GM18907 (cell line): ENCODE measurements at regions not wholly inside any gene's neighbourhood (a gene's known extent, or its start where the extent isn't known, plus 50 kb on each side); places are given as distances from the start of the nearest gene placed in this dataset.

Source experiments
- ATAC-seq: cut with Tn5 transposase; IDR thresholded peaks from one replicate; pipeline ENCODE4 v1.9.1; 2021; ENCODE audit warnings: mild to moderate bottlenecking, moderate library complexity; ENCODE audit not compliant: unreplicated experiment

GRCh38 chr12:30251546-30251945 lies 444.1 kb downstream of the IPO8 start:
- ATAC-seq: no peak

DNA sequence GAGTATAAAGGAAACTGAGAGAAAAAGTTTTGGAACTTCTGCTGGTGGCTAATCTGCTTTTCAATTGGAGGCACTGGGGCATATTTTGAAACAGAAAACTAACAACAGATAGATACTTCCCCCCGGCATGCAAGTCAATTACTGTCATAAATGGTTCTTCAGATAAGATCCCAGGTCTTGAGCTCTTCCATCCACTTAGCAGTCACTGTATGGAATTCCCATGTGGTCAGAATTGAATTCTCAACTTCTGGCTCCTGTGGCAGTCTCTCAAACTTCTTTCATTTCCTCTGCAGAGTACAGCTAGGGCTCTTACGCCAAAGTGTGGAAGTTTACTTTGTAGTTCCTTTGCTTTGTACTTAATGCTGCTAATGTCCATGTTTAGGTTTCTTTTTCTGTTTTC lies 452.2 kb downstream of the IPO8 start:
- ATAC-seq: no peak

GRCh38 chr12:30219047-30219446 lies 435.3 kb upstream of the TMTC1 start:
- ATAC-seq: no peak

GRCh38 chr12:30218073-30218472 lies 434.3 kb upstream of the TMTC1 start:
- ATAC-seq: no peak

GRCh38 chr12:30213166-30213565 lies 429.4 kb upstream of the TMTC1 start:
- no peak for ATAC-seq

- no peak for ATAC-seq
Observed at GRCh38 chr12:30211743-30212142, 428.0 kb upstream of the TMTC1 start.

DNA sequence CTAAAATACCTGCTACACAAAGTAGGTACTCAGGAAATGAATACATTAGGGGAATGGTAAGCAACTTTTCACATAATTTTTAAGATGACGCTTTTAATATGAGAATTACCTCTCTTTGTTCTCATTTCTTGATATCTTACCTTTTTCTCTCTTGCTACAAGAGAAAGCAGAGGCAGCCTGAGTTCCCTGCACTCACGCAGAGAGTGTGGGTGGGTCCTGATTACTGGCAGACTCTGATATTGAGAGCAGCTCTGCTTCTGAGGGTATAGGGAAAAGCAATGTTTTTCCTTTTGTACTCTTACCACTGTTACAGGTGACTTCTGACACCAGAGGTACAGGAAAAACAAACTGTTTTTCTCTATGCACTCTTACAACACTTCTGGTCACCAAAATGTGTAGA lies 420.2 kb upstream of the TMTC1 start:
- no peak for ATAC-seq

- ATAC-seq: no peak
Observed at GRCh38 chr12:30202521-30203254, 418.9 kb upstream of the TMTC1 start.

GRCh38 chr12:30201301-30202160 lies 417.8 kb upstream of the TMTC1 start:
- ATAC-seq: no peak

GRCh38 chr12:30200864-30201263 lies 417.1 kb upstream of the TMTC1 start:
- ATAC-seq: no peak

GRCh38 chr12:30197392-30198057 lies 413.8 kb upstream of the TMTC1 start:
- ATAC-seq: peak; percentile 48

- ATAC-seq: no peak
Observed at GRCh38 chr12:30191696-30192455, 408.1 kb upstream of the TMTC1 start.

- ATAC-seq: no peak
Observed at GRCh38 chr12:30188602-30189326, 405.0 kb upstream of the TMTC1 start.

DNA sequence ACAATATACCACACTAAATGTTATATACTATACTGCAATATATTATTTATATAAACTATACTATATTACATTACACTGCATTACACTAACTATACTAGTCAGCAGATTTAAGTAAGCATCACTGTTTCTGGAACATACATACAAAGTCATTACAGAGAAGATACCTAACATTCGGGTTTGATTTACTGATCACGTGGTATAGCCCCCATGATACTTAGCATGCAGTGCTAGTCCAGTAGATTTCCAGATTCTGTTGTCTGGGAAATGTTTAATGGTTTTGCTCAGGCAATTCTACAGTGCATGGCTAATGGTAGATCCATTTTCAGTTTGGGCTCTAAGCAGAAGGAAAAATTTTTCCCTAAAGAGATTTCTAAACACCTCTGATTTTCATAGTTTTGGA lies 403.7 kb upstream of the TMTC1 start:
- no peak for ATAC-seq

DNA sequence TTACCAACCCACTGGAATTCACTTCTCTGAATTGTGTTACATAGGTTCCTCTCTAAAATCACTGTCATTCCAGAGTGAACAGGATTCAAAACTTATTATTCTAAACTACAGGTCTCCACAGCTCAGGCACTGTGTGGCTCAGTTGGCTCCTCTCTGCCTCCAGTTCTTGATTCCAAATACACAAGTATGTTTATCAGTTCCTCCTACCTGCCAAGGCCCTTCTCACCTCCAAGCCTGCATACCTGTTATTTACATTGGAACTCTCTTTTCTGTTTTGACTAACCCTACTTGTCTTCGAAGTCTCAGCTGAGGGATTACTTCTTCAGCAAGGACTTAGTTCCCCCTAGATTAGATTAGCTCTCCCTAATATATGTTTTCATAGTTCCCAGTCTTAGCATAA lies 397.6 kb upstream of the TMTC1 start:
- ATAC-seq: no peak

GRCh38 chr12:30180602-30181001 lies 396.9 kb upstream of the TMTC1 start:
- ATAC-seq: no peak

GRCh38 chr12:30178916-30179315 lies 395.2 kb upstream of the TMTC1 start:
- no peak for ATAC-seq

DNA sequence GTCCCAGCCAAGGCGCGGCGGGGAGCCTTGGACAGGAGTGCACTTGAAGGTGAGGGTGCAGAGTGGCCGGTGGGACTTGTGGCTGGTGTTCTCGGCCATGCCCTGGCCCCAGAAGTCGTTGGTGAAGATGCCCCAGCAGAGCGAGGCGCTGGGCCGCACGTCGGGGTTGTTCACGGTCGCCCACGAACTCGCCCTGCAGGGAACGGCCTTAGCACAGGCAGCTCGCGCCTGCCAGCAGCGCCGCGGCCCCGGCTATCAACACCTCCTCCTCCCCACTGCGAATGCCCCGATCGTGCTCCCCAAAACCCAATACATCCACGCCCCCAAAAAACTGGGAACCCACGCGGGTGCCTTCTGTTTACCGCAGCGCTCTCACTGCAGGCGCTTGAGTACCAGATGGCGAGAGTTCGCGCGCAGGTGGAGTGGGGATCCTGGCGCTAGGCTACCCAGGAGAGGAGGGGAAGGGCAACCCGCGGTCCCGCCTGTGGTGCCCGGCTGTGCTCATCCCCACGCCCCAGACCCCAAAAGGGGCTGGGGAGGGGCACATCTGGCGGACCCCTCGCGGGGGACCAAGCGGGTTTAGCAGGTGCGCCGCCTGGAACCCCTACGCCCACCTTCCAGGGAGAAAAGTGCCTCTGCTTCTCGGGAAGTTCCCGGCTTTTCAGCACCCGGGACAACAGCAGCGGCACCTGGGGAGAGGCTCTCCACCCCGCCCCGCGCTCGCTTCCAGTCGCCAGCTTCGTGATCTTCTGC lies 386.3 kb upstream of the TMTC1 start:
- no peak for ATAC-seq

GRCh38 chr12:30166006-30166795 lies 382.5 kb upstream of the TMTC1 start:
- no peak for ATAC-seq
